ENCODE measurements at regions not wholly inside any gene's neighbourhood (a gene's known extent, or its start where the extent isn't known, plus 50 kb on each side); places are given as distances from the start of the nearest gene placed in this dataset.
"Not testable (repeated sequence)": the region's sequence is repeated elsewhere in the genome, so short reads cannot be mapped to it uniquely, and the experiment has no call there.

DNA sequence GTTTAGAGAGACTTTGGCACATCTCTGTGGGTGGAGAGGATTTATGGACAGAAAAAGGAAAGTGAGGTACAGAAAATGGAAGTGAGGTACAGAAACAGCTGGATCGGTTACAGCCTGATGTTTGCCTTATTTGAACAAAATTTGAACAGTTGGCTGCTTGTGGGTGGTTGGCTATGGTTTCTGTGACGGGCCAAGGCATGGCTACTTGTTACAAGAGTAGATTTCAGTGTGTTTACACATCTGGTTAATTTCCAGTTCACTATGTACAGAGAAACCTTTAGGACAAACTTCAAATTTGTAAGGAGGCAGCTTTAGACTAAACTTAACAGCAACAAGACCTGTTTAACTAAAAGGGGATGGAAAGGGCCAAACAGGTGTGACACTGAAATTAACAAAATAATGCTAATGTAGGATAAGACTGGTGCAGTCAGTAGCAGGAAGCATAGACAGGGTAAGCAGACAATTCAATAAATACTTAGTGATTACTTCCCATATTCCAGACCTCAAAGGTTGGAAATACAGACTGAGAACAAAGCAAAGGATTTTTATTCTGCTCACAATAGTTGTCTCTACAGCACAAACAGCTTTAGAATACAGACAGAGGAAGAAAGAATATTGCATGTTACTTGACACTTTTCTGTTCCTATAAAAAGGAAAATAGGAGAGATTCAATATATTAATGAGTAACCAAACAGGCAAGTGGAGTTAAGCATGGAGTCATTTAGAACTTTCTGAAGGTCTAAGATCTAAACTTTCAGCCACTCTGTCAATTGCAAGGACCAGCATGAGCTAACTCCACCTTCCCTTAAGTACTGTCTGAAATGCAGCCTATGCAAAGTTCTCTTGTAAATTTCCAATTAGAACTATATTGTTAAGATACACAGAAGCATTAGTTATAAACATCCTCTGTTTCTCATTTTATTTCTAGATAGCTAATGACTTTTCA, 294.4 kb upstream of the FAT4 start:
- no peaks in the 10 kb centered on the region for H3K4me1 Mint-ChIP-seq
- H3K27me3 Mint-ChIP-seq (ENCODE audit: low read depth in 3 of 3): peaks cover 0 to 2% (median 2%) of the 10 kb centered on the region in 3 donors
- H3K4me3 Mint-ChIP-seq: no peak overlapping the region
- H3K9me3 Mint-ChIP-seq: peaks cover 3 to 29% (median 15%) of the 10 kb centered on the region in 6 donors
- no peaks in the 10 kb centered on the region for H3K36me3 Mint-ChIP-seq
- H3K27ac Mint-ChIP-seq: no peak overlapping the region
- DNase-seq: no peak

DNA sequence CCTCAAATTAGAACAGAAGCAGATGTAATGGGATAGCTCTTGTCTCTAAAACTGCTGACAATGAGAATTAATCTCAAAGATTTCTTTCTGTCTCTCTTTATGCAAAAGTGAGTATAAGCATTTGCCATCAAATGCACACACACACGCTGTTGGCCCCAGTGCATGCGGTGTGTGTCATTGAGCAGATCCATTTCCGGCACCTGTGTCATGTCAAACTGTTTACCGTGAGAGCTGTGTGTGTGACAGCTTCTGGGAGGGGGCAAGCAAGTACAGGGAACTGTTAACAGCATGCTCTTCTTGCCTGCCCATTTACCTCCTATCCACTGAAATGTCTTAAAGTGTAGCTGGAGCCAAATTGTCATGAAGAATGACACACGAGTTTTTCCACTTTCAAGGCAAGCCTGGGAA, 297.9 kb upstream of the FAT4 start:
- Mint-ChIP-seq H3K36me3 (no peaks in the 10 kb centered on the region), H3K27me3 (ENCODE audit: low read depth in 3 of 3) (peaks cover 0 to 2% (median 0%) of the 10 kb centered on the region in 3 donors), H3K4me3 (no peak overlapping the region), H3K9me3 (peaks cover 0 to 39% (median 15%) of the 10 kb centered on the region in 6 donors), H3K27ac (no peak overlapping the region), H3K4me1 (no peaks in the 10 kb centered on the region)
- no peak for DNase-seq

DNA sequence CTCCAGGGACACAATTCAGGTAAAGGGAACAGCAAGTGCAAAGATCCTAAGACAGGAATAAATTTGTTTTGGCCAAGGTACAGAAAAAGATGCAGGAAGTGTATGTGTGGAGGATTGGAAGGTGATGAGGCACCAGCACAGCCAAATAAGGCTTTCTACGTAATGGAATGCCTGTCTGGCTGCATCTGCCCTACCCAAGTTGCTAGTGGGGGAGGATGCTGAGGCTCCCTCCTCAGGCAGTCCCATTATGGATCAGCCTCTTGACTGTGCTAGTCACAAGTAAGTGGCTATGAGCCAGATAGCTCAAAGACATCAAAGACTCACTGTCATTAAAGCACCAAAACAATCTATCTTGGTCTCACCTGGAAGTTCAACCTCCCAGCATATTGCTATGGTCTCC, 300.9 kb upstream of the FAT4 start:
- H3K4me1 Mint-ChIP-seq: no peaks in the 10 kb centered on the region

DNA sequence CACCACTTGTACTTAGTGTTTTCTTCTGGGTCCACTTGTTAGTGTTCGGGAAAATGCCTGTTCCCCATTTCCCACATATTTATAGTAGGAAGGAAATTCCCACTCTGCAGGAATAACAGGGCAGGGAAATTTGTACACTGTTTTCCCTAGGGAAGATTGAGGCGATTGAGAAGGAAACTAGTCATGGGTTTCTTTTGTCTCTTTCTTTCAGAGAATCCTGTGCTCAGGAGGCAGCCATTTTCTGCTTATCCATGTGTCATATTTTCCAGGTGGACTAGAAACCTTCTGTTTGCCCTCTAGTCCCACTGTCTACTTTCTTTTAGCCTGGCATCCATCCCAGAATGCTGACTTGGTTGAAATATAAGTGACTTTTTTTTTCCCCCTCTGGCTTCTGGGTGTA, 299.1 kb upstream of the ANKRD50 start:
- Mint-ChIP-seq H3K4me1 (no peaks in the 10 kb centered on the region), H3K27ac (no peak overlapping the region), H3K27me3 (ENCODE audit: low read depth in 3 of 3) (no peaks in the 10 kb centered on the region), H3K9me3 (peaks cover 2 to 24% (median 12%) of the 10 kb centered on the region in 6 donors), H3K36me3 (no peaks in the 10 kb centered on the region), H3K4me3 (no peak overlapping the region)
- DNase-seq: no peak

More for the DNA sequence above, 300.9 kb upstream of the FAT4 start:
- H3K27me3 Mint-ChIP-seq (ENCODE audit: low read depth in 3 of 3): peaks cover 0 to 2% (median 0%) of the 10 kb centered on the region in 3 donors
- H3K36me3 Mint-ChIP-seq: no peaks in the 10 kb centered on the region
- H3K9me3 Mint-ChIP-seq: peaks cover 3 to 36% (median 11%) of the 10 kb centered on the region in 6 donors
- no peak for DNase-seq
- no peak overlapping the region for H3K27ac Mint-ChIP-seq
- H3K4me3 Mint-ChIP-seq: no peak overlapping the region

DNA sequence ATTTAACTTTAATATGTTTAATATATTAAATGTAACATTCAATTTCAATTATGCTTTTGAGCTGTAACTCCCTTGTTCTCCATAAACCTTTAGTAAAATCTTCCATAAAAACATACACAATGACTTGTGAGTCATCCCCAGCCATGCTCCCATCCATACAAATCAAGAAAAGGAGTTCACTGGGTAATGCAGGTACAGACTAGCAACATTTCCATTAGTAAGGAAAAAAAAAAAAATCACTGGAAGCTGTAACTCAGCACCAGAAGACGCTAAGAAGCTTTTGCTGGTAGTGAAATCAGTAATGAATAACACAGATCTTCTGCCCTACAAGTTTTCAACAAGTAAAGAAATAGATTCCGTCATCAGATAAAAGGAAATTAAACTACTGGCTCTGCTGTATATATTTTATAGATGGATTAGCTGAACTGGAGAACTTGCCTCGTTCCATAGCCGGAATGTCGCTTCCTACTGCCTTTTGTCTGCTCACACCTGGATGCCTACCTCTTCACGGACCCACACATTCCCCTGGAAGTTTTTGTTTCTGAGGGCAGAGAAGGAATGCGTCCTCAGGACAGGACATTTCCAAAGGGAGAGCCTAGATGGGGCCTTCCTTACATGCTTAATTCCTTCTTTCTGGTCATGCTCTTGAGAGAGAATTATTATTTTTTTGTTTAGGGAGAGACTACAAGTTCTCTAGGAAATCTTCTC, 298.4 kb upstream of the ANKRD50 start:
- Mint-ChIP-seq H3K4me1 (no peaks in the 10 kb centered on the region), H3K9me3 (peaks cover 2 to 24% (median 11%) of the 10 kb centered on the region in 6 donors), H3K27ac (no peak overlapping the region), H3K27me3 (ENCODE audit: low read depth in 3 of 3) (no peaks in the 10 kb centered on the region), H3K36me3 (no peaks in the 10 kb centered on the region), H3K4me3 (no peak overlapping the region)
- no peak for DNase-seq

DNA sequence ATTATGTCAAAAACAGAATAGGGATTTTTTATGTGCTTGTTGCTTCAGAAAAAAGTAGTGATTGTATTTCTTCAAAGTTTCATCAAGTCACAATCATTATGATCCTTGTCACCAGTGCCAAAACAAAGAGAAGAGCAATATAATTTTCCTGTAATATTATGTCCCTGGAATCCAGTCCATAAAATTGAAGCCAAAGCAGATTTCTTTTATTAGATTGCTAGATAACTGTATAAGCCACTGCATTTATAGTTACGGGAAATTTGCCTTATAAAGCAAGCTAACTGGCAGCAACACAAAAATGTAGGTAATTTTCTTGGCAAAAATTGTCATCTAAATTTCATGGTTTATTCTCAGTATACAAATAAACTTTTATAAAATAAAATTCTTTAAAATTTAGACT, 296.1 kb upstream of the ANKRD50 start:
- DNase-seq: no peak
- Mint-ChIP-seq H3K36me3 (no peaks in the 10 kb centered on the region), H3K9me3 (peaks cover 3 to 27% (median 12%) of the 10 kb centered on the region in 6 donors), H3K4me3 (no peak overlapping the region), H3K4me1 (no peaks in the 10 kb centered on the region), H3K27ac (no peak overlapping the region), H3K27me3 (ENCODE audit: low read depth in 3 of 3) (no peaks in the 10 kb centered on the region)

DNA sequence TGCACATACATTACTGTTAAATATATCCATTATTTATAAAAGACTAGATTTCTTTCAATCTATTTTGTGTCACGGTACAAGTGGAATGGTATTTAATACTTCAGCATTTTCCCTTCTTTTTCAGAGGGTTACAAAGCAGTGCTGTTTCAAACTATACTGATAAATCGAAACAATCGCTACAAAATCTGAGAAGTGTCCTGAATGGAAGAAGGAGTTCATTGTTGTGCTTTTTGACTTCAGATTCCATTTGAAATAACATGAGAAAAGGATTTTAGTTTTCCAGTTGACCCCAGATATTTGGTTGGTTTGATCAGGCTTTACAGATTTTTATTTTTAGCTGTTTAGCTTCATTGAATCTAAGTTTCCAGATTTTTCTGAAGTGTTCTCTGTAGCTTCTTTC, 292.1 kb upstream of the ANKRD50 start:
- Mint-ChIP-seq H3K27me3 (ENCODE audit: low read depth in 3 of 3) (no peaks in the 10 kb centered on the region), H3K27ac (no peak overlapping the region), H3K4me1 (no peaks in the 10 kb centered on the region), H3K9me3 (peaks cover 0 to 26% (median 10%) of the 10 kb centered on the region in 6 donors), H3K4me3 (no peak overlapping the region), H3K36me3 (no peaks in the 10 kb centered on the region)
- DNase-seq: no peak

DNA sequence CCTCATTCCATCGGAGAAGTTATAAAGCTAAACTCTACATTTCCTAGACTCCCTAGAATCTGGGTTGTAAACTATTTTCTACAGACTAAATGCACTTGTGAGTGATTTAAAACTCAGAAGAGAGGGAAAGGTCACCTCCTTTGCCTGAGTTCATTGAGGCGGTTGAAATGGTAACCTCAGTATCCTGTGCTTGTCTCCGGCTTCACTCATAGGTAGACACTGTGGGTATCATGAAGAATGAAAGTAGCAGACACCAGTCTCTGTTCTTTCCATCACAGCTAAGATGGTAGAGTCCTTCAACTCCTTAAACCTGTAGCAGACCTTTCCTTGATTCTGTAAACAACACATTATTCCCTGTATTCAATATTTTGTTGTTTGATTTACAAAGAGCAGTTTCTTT, 291.3 kb upstream of the ANKRD50 start:
- Mint-ChIP-seq H3K36me3 (no peaks in the 10 kb centered on the region), H3K9me3 (peaks cover 0 to 26% (median 10%) of the 10 kb centered on the region in 6 donors), H3K4me1 (no peaks in the 10 kb centered on the region), H3K27ac (no peak overlapping the region), H3K27me3 (ENCODE audit: low read depth in 3 of 3) (no peaks in the 10 kb centered on the region), H3K4me3 (no peak overlapping the region)
- no peak for DNase-seq

DNA sequence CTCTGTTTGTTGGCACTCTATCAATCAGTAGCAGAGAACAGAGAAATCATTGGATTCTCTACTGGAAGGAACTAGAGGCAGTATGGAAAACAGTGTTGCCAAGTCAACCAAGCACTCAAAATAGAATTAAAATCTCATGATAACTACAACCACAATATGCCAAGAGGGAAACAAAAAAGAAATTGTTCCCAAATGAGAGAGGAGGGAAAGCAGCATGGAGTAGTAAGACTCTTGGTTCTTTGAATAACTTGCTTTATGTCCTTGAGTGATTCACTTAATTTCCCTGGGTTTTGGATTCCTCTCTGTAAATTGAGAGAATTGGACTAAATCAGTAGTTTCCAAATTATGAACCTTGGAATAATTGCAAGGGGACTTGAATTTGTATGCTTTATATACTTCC, 285.5 kb upstream of the ANKRD50 start:
- no peaks in the 10 kb centered on the region for H3K27me3 Mint-ChIP-seq (ENCODE audit: low read depth in 3 of 3)
- peaks cover 2 to 28% (median 18%) of the 10 kb centered on the region in 6 donors for H3K9me3 Mint-ChIP-seq
- no peak overlapping the region for H3K27ac Mint-ChIP-seq
- DNase-seq: no peak
- peaks cover 0 to 4% (median 4%) of the 10 kb centered on the region in 3 donors for H3K36me3 Mint-ChIP-seq
- H3K4me1 Mint-ChIP-seq: no peaks in the 10 kb centered on the region
- no peak overlapping the region for H3K4me3 Mint-ChIP-seq

DNA sequence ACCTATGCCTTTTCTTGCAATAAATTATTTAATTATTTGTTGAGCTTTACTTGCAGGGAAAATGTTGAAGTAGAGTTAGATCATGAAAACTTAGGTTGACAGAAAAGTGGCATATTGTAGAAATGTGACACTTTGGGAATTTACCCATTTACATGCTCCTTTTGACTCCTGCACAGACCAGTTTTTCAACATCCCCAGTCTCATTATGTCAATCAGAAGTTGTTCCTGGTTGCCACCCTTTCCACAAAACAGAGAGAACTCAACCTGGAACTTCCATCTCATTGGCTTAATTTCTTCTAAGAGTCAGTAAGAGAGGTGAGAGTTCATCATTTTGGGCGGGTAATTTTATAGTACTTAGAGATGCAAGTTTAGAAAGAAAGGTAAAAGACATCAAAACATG, 284.6 kb upstream of the ANKRD50 start:
- Mint-ChIP-seq H3K36me3 (peaks cover 0 to 4% (median 4%) of the 10 kb centered on the region in 3 donors), H3K4me3 (no peak overlapping the region), H3K27me3 (ENCODE audit: low read depth in 3 of 3) (no peaks in the 10 kb centered on the region), H3K27ac (no peak overlapping the region), H3K9me3 (peaks cover 2 to 26% (median 15%) of the 10 kb centered on the region in 6 donors), H3K4me1 (no peaks in the 10 kb centered on the region)
- DNase-seq: no peak

DNA sequence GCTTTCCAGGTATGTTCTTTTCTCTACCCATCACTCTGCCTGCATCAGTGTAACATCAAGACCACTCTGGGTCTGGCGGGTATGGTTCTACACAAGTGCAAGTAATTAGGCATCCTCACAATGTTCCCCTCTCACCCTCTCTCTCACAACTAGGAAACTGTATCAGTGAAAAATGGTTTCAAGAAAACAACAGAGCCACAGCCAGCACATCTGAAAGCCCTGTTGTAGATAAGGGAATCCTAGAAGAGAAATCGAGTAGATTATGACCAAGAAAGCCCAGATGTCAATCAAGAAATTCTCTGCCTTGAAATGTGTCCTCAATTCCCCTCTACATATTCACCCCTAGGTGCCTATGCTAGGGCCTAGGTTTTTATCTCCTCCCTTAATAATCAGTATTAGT, 281.3 kb upstream of the ANKRD50 start:
- peaks cover 0 to 4% (median 4%) of the 10 kb centered on the region in 3 donors for H3K36me3 Mint-ChIP-seq
- no peak overlapping the region for H3K27ac Mint-ChIP-seq
- H3K9me3 Mint-ChIP-seq: peaks cover 3 to 38% (median 20%) of the 10 kb centered on the region in 6 donors
- DNase-seq: no peak
- no peaks in the 10 kb centered on the region for H3K4me1 Mint-ChIP-seq
- H3K27me3 Mint-ChIP-seq (ENCODE audit: low read depth in 3 of 3): no peaks in the 10 kb centered on the region
- H3K4me3 Mint-ChIP-seq: no peak overlapping the region

DNA sequence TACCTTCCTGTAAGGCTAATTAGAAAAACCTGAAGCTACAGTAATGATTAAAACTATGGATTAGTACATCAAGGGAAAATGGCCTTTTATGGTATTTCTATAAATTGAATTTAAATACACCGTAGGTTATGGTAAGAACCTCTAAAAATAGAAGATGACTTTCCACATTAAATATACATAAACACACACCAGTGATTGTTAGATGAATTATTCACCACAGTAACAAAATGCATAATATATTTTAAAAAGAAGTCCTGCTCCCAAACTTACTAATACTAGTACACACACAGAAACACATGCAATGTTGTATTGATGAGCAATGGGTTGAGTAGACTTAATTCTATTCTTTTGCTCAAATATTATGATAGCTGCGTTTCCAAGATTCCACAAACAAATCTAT, 277.9 kb upstream of the ANKRD50 start:
- Mint-ChIP-seq H3K4me1 (no peaks in the 10 kb centered on the region), H3K4me3 (no peak overlapping the region), H3K27me3 (ENCODE audit: low read depth in 3 of 3) (no peaks in the 10 kb centered on the region)

DNA sequence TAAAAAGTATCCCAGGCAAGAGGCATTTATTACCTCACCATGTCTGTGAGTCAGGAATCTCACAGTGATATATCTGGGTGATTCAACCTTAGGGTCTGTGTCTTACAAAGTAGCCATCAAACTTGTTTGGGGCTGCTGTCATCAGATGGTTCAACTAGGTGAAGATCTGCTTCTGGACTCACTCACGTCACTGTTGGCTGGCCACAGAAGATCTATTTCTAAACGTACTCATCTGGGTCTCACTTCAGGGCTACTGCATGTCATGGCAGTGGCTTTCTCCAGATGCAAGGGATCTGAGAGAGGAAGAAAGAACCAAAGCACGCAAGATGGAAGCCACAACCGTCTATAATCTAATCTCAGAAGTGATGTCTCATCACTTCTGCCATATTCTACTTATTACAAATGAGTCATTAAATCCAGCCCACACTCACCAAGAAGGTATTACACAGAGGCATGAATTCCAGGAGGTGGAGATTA, 267.8 kb upstream of the ANKRD50 start:
- Mint-ChIP-seq H3K27me3 (ENCODE audit: low read depth in 3 of 3) (peaks cover 0 to 2% (median 1%) of the 10 kb centered on the region in 3 donors), H3K4me1 (no peaks in the 10 kb centered on the region), H3K27ac (no peak overlapping the region), H3K4me3 (no peak overlapping the region), H3K9me3 (peaks cover 0 to 18% (median 10%) of the 10 kb centered on the region in 6 donors), H3K36me3 (no peaks in the 10 kb centered on the region)
- DNase-seq: no peak

More for the DNA sequence above, 277.9 kb upstream of the ANKRD50 start:
- DNase-seq: no peak
- H3K27ac Mint-ChIP-seq: no peak overlapping the region
- H3K9me3 Mint-ChIP-seq: peaks cover 3 to 30% (median 16%) of the 10 kb centered on the region in 6 donors
- H3K36me3 Mint-ChIP-seq: peaks cover 0 to 4% (median 4%) of the 10 kb centered on the region in 3 donors

DNA sequence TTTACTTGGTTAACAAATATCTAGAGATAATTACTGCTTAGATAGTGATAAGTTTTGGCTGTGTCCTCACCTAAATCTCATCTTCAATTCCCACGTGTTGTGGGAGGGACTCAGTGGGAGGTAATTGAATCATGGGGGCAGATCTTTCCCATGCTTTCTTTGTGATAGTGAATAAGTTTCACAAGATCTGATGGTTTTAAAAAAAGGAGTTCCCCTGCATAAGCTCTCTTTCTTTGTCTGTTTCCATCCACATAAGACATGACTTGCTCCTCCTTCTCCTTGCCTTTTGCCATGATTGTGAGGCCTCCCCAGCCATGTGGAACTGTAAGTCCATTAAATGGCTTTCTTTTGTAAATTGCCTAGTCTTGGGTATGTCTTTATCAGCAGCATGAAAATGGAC, 266.0 kb upstream of the ANKRD50 start:
- not testable (repeated sequence) for H3K27me3 Mint-ChIP-seq (ENCODE audit: low read depth in 3 of 3); DNase-seq; H3K4me1 Mint-ChIP-seq; H3K4me3 Mint-ChIP-seq; H3K36me3 Mint-ChIP-seq; H3K27ac Mint-ChIP-seq
- H3K9me3 Mint-ChIP-seq: peaks cover 0 to 18% (median 12%) of the 10 kb centered on the region in 6 donors

Data from immature natural killer cell (primary cell).